NT2/D1 (cell line): ENCODE measurements at regions not wholly inside any gene's neighbourhood (a gene's known extent, or its start where the extent isn't known, plus 50 kb on each side); places are given as distances from the start of the nearest gene placed in this dataset.
"Not testable (repeated sequence)": the region's sequence is repeated elsewhere in the genome, so short reads cannot be mapped to it uniquely, and the experiment has no call there.

Source experiments
- DNase-seq: peaks from one replicate; pipeline ENCODE4 v3.0.0-alpha.2; 2011; ENCODE audit warnings: low read depth, low spot score
- H3K27me3 ChIP-seq: 2 replicates; pipeline ENCODE4 v1.6.0; 2011; ENCODE audit warnings: mild to moderate bottlenecking; ENCODE audit not compliant: insufficient read length, insufficient read depth
- H3K36me3 ChIP-seq: 2 replicates; pipeline ENCODE4 v1.6.1; 2011; ENCODE audit warnings: mild to moderate bottlenecking, low read length, mixed read lengths; ENCODE audit not compliant: insufficient read depth, insufficient read length
- H3K4me1 ChIP-seq: 2 replicates; pipeline ENCODE4 v1.5.1; 2011; ENCODE audit not compliant: insufficient read depth, insufficient read length
- H3K4me3 ChIP-seq: 2 replicates; pipeline ENCODE4 v1.5.1; 2011; ENCODE audit warnings: low read depth; ENCODE audit not compliant: insufficient read length
- H3K9ac ChIP-seq: 2 replicates; pipeline ENCODE4 v1.6.0; 2011; ENCODE audit warnings: low read depth; ENCODE audit not compliant: insufficient read length
- H3K9me3 ChIP-seq: 2 replicates; pipeline ENCODE4 v1.5.1; 2011; ENCODE audit warnings: mild to moderate bottlenecking, low read length; ENCODE audit not compliant: insufficient read depth
- SUZ12 ChIP-seq: IDR thresholded peaks from 2 replicates; pipeline ENCODE4 v1.6.1; 2011; ENCODE audit not compliant: insufficient read length, insufficient read depth; ENCODE audit errors: extremely low read depth
- YY1 ChIP-seq: IDR thresholded peaks from 2 replicates; pipeline ENCODE4 v1.6.1; 2011; ENCODE audit not compliant: insufficient read length, insufficient read depth
- ZNF274 ChIP-seq: IDR thresholded peaks from 2 replicates; pipeline ENCODE4 v1.6.1; 2011; ENCODE audit warnings: mild to moderate bottlenecking, low read depth, low read length

- Histone ChIP-seq H3K9me3 (peaks cover 6% of the 10 kb centered on the region; the same call in 1 of the 2 replicates), H3K9ac (no peak overlapping the region), H3K4me1 (no peaks in the 10 kb centered on the region), H3K36me3 (no peaks in the 10 kb centered on the region), H3K4me3 (no peak overlapping the region), H3K27me3 (no peaks in the 10 kb centered on the region)
- no peak for TF ChIP-seq YY1
- no peak for TF ChIP-seq ZNF274
- TF ChIP-seq SUZ12 = no peak
- no peak for DNase-seq
These were observed 594.8 kb downstream of the NTRK3 start for GRCh38 chr15:87661454-87662355.

GRCh38 chr15:87660251-87661129 lies 596.0 kb downstream of the NTRK3 start:
- no peak overlapping the region for H3K4me3 ChIP-seq
- no peaks in the 10 kb centered on the region for H3K4me1 ChIP-seq
- no peaks in the 10 kb centered on the region for H3K36me3 ChIP-seq
- no peak overlapping the region for H3K9ac ChIP-seq
- peaks cover 6% of the 10 kb centered on the region; the same call in 1 of the 2 replicates for H3K9me3 ChIP-seq
- DNase-seq = no peak
- H3K27me3 ChIP-seq = no peaks in the 10 kb centered on the region
- TF ChIP-seq YY1 = no peak
- no peak for TF ChIP-seq SUZ12
- no peak for TF ChIP-seq ZNF274

- Histone ChIP-seq H3K9ac (no peak overlapping the region), H3K4me3 (no peak overlapping the region), H3K9me3 (no peaks in the 10 kb centered on the region), H3K27me3 (no peaks in the 10 kb centered on the region), H3K4me1 (no peaks in the 10 kb centered on the region), H3K36me3 (no peaks in the 10 kb centered on the region)
- TF ChIP-seq SUZ12 (no peak), YY1 (no peak), ZNF274 (no peak)
- no peak for DNase-seq
These were observed 600.2 kb downstream of the NTRK3 start for GRCh38 chr15:87656372-87656771.

GRCh38 chr15:87653646-87654045 lies 602.9 kb downstream of the NTRK3 start:
- H3K4me3 ChIP-seq = no peak overlapping the region
- H3K9me3 ChIP-seq = no peaks in the 10 kb centered on the region
- H3K4me1 ChIP-seq = no peaks in the 10 kb centered on the region
- no peak for TF ChIP-seq YY1
- TF ChIP-seq SUZ12 = no peak
- no peak for TF ChIP-seq ZNF274
- no peaks in the 10 kb centered on the region for H3K27me3 ChIP-seq
- H3K9ac ChIP-seq = no peak overlapping the region
- no peaks in the 10 kb centered on the region for H3K36me3 ChIP-seq
- DNase-seq = no peak

GRCh38 chr15:87649175-87649574 lies 607.4 kb downstream of the NTRK3 start:
- no peak for DNase-seq
- Histone ChIP-seq H3K36me3 (no peaks in the 10 kb centered on the region), H3K4me3 (no peak overlapping the region), H3K9ac (no peak overlapping the region), H3K9me3 (no peaks in the 10 kb centered on the region), H3K27me3 (no peaks in the 10 kb centered on the region), H3K4me1 (no peaks in the 10 kb centered on the region)
- no peak for TF ChIP-seq ZNF274
- no peak for TF ChIP-seq YY1
- no peak for TF ChIP-seq SUZ12

GRCh38 chr15:87648278-87648677 lies 608.3 kb downstream of the NTRK3 start:
- TF ChIP-seq SUZ12 (no peak), ZNF274 (no peak), YY1 (no peak)

GRCh38 chr15:87645723-87646122 lies 610.8 kb downstream of the NTRK3 start:
- DNase-seq = no peak
- no peaks in the 10 kb centered on the region for H3K27me3 ChIP-seq
- H3K36me3 ChIP-seq = no peaks in the 10 kb centered on the region
- TF ChIP-seq SUZ12 = no peak
- no peak for TF ChIP-seq YY1
- TF ChIP-seq ZNF274 = no peak
- no peak overlapping the region for H3K9ac ChIP-seq
- H3K4me3 ChIP-seq = no peak overlapping the region
- no peaks in the 10 kb centered on the region for H3K9me3 ChIP-seq
- no peaks in the 10 kb centered on the region for H3K4me1 ChIP-seq

More at GRCh38 chr15:87648278-87648677, 608.3 kb downstream of the NTRK3 start:
- Histone ChIP-seq H3K9me3 (no peaks in the 10 kb centered on the region), H3K27me3 (no peaks in the 10 kb centered on the region), H3K4me1 (no peaks in the 10 kb centered on the region), H3K4me3 (no peak overlapping the region), H3K36me3 (no peaks in the 10 kb centered on the region), H3K9ac (no peak overlapping the region)
- no peak for DNase-seq

GRCh38 chr15:87642997-87643396 lies 613.5 kb downstream of the NTRK3 start:
- H3K9ac ChIP-seq, DNase-seq, H3K36me3 ChIP-seq, H3K4me3 ChIP-seq, H3K9me3 ChIP-seq, H3K27me3 ChIP-seq, H3K4me1 ChIP-seq: not testable (repeated sequence)
